Vagina (tissue), 2 donors: ENCODE measurements at regions not wholly inside any gene's neighbourhood (a gene's known extent, or its start where the extent isn't known, plus 50 kb on each side); places are given as distances from the start of the nearest gene placed in this dataset.

ENCODE experiments used
- CTCF ChIP-seq, 3 experiments: fragments of 450-650 bp in 2 of 3; fragments of 200-600 bp in 1 of 3; sonication (generic) in 1 of 3; IDR thresholded peaks; one replicate each; pipeline ENCODE4 v1.5.1; 2017 to 2019; ENCODE audit warnings: antibody characterized with exemption in 3 of 3, mild to moderate bottlenecking in 2 of 3, moderate library complexity in 2 of 3
- POLR2A ChIP-seq, 2 donors: fragments of 450-650 bp; IDR thresholded peaks; one replicate each; pipeline ENCODE4 v1.6.1; 2017; ENCODE audit warnings: antibody characterized with exemption in 2 of 2, mild to moderate bottlenecking in 2 of 2, moderate library complexity in 2 of 2

GRCh38 chr4:141435446-141436225 lies 200.7 kb upstream of the IL15 start:
- TF ChIP-seq CTCF (IDR thresholded peaks at IDR 0.05), result no peak
- no peak for TF ChIP-seq POLR2A (IDR thresholded peaks at IDR 0.05)
